Stomach (tissue), 4 donors: ENCODE measurements at regions not wholly inside any gene's neighbourhood (a gene's known extent, or its start where the extent isn't known, plus 50 kb on each side); places are given as distances from the start of the nearest gene placed in this dataset.

Experiments
- EP300 ChIP-seq: sonication (generic); formaldehyde crosslinking; IDR thresholded peaks from one replicate; pipeline ENCODE4 v1.6.1; 2017; ENCODE audit warnings: antibody characterized with exemption
- POLR2A ChIP-seq, 4 donors: fragments of 450-650 bp; IDR thresholded peaks; one replicate each; pipeline ENCODE4 v1.6.1; 2016; ENCODE audit warnings: antibody characterized with exemption in 4 of 4, control low read depth in 2 of 4, mild to moderate bottlenecking in 1 of 4, moderate library complexity in 1 of 4
- POLR2AphosphoS5 ChIP-seq, 3 donors: sonication (generic); formaldehyde crosslinking; IDR thresholded peaks; one replicate each; pipeline ENCODE4 v1.6.1; 2016; ENCODE audit warnings: antibody characterized with exemption in 3 of 3
- TF ChIP-seq, protein P1 (sequence below), 7 experiments: fragments of 450-650 bp in 4 of 7; fragments of 200-600 bp in 3 of 7; sonication (generic) in 3 of 7; IDR thresholded peaks; one replicate each; pipeline ENCODE4 v1.5.1; 2016 to 2019; ENCODE audit warnings: antibody characterized with exemption in 7 of 7, control low read depth in 2 of 7, mild to moderate bottlenecking in 1 of 7

DNA sequence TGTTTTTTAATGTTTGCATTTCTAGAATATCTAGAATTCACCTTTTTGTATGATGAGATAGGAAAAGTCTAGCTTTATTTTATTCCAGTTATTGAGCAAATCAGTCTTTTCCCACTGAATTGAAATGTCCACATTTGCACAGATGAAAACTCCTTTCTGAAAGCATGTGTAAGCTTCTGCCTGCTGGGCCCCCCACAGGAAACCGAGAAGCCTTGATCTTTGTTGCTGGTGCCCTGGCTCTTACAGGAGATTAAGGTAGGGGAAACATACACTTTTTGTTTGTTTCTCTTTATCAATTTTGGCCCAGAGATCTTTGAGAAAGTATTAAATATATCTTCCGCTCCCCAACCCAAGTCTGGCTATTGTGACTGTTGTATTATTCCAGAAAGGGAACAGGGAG is 87.2 kb upstream of the GNAZ start:
- TF ChIP-seq POLR2AphosphoS5 (IDR thresholded peaks at IDR 0.05) (no peak), POLR2A (IDR thresholded peaks at IDR 0.05) (no peak), EP300 (no peak)
- TF ChIP-seq, protein P1, sequence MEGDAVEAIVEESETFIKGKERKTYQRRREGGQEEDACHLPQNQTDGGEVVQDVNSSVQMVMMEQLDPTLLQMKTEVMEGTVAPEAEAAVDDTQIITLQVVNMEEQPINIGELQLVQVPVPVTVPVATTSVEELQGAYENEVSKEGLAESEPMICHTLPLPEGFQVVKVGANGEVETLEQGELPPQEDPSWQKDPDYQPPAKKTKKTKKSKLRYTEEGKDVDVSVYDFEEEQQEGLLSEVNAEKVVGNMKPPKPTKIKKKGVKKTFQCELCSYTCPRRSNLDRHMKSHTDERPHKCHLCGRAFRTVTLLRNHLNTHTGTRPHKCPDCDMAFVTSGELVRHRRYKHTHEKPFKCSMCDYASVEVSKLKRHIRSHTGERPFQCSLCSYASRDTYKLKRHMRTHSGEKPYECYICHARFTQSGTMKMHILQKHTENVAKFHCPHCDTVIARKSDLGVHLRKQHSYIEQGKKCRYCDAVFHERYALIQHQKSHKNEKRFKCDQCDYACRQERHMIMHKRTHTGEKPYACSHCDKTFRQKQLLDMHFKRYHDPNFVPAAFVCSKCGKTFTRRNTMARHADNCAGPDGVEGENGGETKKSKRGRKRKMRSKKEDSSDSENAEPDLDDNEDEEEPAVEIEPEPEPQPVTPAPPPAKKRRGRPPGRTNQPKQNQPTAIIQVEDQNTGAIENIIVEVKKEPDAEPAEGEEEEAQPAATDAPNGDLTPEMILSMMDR (IDR thresholded peaks at IDR 0.05), result no peak
